ENCODE measurements at regions not wholly inside any gene's neighbourhood (a gene's known extent, or its start where the extent isn't known, plus 50 kb on each side); places are given as distances from the start of the nearest gene placed in this dataset.
"Not testable (repeated sequence)": the region's sequence is repeated elsewhere in the genome, so short reads cannot be mapped to it uniquely, and the experiment has no call there.

DNA sequence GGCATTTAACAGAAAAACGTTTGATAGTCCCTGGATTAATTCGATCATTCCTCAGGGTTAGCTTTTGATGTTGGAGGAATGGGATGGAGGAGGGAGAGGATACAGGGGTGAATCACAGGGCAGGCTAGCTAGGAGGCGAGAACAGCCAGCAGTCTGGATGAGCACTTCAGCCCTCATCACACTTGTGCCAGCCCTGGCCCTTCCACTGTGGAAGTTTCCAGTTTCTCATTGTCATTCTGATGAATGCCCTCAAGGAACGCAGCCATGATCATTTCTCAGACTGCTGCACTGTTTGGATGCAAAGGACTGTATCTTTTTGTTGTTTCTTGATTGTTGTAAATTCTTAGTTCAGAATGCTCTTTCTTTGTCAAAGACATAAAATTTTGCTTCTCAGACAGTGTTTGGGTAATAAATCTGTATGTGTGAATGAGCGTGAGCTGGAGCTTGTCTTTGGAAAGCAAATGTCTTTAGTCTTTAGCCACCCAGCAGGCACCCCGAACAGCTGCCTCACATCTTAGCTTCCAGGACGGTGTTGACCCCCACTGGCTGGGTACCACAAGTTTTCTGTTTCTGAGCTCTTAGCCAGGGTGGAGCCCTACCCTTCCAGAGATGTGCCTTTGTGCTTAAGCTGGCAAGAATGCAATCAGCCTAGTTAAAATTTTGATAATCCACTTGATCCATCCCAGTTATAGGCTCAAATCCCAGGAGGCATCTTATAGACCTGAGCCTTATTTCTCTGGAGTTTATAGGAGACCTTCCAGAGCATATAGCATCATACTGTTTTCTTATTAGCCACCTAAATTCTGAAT is 121.1 kb downstream of the PDCD6IP start:
- DNase-seq: no peak

GRCh38 chr3:33920511-33920910 is 122.1 kb downstream of the PDCD6IP start:
- no peak for DNase-seq

GRCh38 chr3:33921608-33922007 is 123.2 kb downstream of the PDCD6IP start:
- no peak for DNase-seq

GRCh38 chr3:33926998-33927605 is 128.7 kb downstream of the PDCD6IP start:
- DNase-seq: peak; percentile 39

DNA sequence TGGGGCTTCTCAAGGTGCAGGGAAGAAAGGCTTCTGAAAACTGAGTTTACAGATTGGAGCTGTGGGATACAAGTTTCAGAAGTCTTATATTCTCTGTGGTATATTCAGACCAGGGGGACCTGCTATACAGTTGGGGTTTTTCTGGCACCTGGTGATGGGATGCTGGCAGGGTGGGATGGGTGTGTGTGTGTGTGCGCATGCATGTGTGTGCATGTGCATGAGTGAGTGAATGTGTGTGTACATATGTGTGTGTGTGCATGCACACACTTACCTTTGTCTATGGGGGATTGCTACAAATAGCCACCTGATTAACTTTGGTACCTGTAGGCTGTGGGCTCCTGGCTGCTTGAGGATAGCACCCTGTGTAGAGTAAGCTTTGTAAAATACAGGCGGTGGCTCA is 131.4 kb downstream of the PDCD6IP start:
- no peak for DNase-seq

DNA sequence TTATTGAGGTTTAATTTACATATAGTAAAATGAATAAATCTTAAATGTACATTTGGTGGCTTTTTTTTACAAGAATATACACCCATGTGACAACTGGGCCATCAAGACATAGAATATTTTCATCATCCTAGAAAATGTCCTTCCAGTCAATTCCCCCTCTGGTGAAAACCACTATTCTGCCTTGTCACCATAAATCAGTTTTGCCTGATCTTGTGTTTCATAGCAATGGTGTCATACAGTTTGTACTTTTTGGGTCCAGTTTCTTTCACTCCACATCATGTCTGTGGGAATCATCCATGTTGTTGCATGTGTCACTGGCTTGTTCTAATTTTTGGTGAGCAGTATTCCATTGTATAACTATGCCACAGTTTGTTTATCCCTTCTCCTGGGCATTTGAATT is 133.1 kb downstream of the PDCD6IP start:
- DNase-seq: no peak

DNA sequence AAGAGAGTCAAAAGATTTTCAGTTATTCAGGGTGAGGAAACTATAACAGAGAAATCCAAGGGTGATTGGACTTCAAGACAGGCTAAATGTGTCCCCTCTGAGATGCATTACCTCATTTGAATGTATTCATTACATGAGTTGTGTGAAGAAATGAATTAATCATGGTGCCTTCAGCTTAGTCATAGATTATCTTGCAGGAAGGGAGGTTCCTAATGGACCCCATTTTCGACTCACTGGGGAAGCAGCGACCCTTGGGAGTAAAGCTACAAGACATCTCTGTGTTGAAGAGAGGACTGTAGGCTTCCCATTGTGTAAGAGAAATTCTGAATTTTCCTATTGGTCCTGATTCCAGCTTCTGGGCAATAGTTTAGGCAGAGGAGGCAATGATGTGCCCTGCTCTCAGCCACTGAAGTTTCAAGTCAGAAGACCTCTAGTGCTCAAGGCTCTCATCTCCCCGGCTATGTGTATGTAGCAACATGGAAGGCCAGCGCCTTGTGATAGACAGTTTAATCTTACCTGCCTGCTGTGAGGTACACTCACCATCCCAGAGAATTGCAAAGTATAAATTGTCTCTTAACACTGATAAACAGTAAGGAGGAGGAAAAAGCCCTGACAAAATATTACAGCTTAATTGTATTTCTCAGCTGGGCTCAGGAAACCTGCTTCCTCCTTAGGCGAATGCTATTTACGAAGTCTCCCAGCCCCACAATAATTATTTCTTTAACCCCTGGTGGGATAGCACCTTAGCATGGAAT is 133.8 kb downstream of the PDCD6IP start:
- DNase-seq: no peak

DNA sequence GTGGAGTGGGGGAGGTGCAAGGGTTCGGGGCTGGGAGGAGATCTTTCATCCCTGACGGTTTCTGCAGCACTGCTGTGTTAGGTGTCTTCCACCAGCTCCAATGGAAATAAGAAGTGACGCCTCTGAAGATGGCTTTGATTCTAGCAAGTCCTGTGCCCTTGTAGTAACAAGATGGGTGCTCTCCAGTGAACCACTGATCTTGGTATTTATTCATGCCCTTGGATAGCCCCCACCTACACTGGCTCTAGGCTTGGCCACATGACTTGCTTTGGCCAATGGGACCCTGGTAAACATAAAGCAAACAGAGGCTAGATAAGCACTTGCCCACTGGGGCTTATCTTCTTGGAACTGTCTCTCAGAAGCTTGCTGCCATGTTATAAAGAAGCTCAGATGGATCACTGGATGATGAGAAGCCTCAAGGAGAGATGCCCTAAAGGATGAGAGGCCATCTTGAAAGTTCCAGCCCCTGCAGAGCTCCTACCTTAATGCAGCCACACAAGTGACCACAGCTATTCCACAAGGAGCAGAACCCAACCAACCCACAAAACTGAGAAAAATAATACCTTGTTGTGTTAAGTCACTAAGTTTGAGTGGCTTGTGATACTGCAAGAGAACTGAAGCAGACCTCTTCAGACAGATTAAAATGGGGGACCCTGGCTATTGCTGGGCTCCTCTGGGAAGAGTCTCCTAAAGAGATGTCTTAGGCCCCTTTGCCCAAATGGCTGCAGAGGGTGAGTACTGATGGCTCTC is 137.9 kb downstream of the PDCD6IP start:
- DNase-seq: no peak

GRCh38 chr3:33936921-33937525 is 138.6 kb downstream of the PDCD6IP start:
- DNase-seq: no peak

DNA sequence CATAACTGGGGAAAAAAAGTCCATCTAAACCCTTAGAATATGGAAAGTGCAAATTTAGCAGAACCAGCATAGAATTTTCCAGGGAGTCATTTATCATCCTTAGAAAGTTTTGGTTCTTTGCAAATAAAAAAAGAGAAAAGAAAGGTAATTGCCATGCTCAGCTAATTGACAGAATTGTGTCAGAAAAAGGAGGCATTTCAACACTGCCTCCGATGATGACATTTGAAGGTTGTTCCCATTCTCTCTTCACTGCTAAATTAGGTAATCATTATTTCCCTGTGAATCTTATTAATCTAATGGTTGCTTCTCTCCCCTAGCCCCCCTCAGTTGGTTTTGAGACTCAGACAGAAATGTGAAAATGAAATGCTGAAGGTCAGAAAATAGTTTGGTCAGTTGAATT is 139.2 kb downstream of the PDCD6IP start:
- no peak for DNase-seq

GRCh38 chr3:33940149-33940548 is 141.7 kb downstream of the PDCD6IP start:
- no peak for DNase-seq

- DNase-seq: no peak
These were observed 142.3 kb downstream of the PDCD6IP start for GRCh38 chr3:33940736-33941135.

GRCh38 chr3:33941804-33942203 is 143.4 kb downstream of the PDCD6IP start:
- DNase-seq: no peak

GRCh38 chr3:33942483-33943150 is 144.2 kb downstream of the PDCD6IP start:
- DNase-seq: no peak

DNA sequence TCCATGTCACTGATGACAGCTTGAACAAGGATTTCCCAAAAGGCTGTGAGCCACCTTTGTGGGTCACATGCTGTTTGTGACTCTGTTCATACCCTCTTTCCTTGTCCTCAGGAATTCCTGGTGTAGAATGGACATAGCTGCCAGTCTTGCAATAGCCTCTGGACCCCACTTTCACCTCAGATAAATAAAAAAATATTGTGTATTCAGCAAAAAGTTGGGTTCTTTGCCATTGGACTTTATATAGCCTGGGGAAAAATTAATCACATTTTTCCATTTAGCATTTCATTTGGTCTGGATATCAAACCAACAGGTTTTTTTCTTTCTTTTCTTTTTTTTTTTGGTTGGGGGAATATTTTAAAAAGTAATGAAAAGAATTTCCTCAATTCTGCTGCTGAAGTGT is 144.8 kb downstream of the PDCD6IP start:
- no peak for DNase-seq

DNA sequence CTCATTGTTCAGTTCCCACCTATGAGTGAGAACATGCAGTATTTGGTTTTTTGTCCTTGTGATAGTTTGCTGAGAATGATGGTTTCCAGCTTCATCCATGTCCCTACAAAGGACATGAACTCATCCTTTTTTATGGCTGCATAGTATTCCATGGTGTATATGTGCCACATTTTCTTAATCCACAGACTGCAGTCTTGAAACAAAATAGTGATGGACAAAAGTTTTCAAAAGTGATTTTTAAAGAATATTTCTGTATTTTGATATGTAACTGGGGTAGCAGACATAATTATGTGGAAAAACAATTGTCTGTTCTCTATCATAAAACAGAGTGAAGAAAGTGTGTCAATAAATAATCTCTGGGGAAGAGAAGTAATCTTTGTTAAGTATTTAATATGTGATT is 148.2 kb downstream of the PDCD6IP start:
- not testable (repeated sequence) for DNase-seq

- no peak for DNase-seq
These were observed 149.1 kb downstream of the PDCD6IP start for GRCh38 chr3:33947272-33948195.

GRCh38 chr3:33949074-33949473 is 150.6 kb downstream of the PDCD6IP start:
- no peak for DNase-seq

DNA sequence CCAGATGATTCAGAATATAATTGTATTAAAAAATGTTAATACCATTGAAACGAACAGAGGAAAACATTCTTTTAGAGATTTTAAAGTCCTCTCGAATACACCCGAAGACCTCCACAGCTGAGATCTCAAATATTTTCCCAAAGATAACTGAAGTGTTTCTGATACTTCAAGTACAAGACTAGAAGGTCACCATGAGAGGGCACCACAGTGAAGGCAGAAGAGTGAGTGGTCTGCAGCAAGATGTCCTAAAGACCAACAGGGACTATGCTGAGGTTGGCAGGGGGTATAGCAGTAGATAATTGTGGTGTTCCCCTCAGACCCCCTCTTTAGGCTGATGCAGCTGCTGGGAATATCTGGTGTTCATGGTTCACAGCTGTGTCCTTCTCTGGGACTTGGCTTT is 156.5 kb downstream of the PDCD6IP start:
- no peak for DNase-seq

DNA sequence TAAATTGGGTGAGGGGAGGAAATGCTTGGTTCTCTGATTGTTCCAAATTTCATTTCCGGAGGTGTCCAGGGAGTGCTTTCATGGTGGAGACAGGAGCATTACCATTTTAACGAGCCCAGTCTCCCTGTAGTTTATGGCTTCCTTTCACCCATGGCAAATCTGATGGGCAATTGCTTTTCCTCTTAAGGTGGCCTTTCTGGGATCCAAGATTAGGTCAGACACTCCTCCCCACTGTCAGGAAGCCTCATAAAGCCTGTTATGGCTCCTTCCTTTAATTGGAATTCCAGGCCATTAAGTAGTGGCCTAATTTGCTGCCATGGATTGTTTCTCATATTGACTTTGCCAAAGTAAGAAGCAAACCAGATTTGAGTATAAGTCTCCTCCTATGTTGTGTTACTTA is 157.8 kb downstream of the PDCD6IP start:
- no peak for DNase-seq

- DNase-seq: no peak
These were observed 158.3 kb downstream of the PDCD6IP start for GRCh38 chr3:33956776-33957175.
